Prostate gland (tissue), 2 donors: ENCODE measurements at regions not wholly inside any gene's neighbourhood (a gene's known extent, or its start where the extent isn't known, plus 50 kb on each side); places are given as distances from the start of the nearest gene placed in this dataset.

Experiments used
- CTCF ChIP-seq, 4 experiments: fragments of 200-600 bp in 2 of 4; fragments of 450-650 bp in 2 of 4; sonication (generic) in 2 of 4; IDR thresholded peaks; 1 replicate in 3 of 4; 2 replicates in 1 of 4; pipeline ENCODE4 v1.5.1; 2016 to 2019; ENCODE audit warnings: antibody characterized with exemption in 4 of 4, mild to moderate bottlenecking in 2 of 4, moderate library complexity in 2 of 4
- POLR2AphosphoS5 ChIP-seq: sonication (generic); formaldehyde crosslinking; IDR thresholded peaks from one replicate; pipeline ENCODE4 v1.6.1; 2017; ENCODE audit warnings: antibody characterized with exemption

DNA sequence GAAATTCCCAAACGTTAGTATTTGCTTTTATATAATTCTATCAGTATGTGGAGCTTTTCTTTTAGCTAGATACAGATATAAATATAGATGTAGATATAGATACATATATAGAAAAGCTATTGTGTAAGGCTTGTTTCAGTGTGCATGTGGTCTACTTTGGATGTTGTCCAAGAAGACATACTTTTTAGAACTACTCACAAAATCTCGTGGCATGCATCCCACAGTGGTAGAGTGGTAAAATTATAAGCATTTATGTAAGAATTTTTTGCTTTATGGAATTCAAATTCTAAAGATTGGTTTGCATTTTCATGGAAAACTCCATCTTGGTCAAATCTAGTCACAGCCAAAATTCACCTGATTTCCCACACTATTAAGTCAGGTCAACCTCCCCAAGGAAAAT is 880.4 kb downstream of the EFNB2 start:
- TF ChIP-seq POLR2AphosphoS5: no peak
- no peak for TF ChIP-seq CTCF (IDR thresholded peaks at IDR 0.05)
